ENCODE measurements at regions not wholly inside any gene's neighbourhood (a gene's known extent, or its start where the extent isn't known, plus 50 kb on each side); places are given as distances from the start of the nearest gene placed in this dataset.

DNA sequence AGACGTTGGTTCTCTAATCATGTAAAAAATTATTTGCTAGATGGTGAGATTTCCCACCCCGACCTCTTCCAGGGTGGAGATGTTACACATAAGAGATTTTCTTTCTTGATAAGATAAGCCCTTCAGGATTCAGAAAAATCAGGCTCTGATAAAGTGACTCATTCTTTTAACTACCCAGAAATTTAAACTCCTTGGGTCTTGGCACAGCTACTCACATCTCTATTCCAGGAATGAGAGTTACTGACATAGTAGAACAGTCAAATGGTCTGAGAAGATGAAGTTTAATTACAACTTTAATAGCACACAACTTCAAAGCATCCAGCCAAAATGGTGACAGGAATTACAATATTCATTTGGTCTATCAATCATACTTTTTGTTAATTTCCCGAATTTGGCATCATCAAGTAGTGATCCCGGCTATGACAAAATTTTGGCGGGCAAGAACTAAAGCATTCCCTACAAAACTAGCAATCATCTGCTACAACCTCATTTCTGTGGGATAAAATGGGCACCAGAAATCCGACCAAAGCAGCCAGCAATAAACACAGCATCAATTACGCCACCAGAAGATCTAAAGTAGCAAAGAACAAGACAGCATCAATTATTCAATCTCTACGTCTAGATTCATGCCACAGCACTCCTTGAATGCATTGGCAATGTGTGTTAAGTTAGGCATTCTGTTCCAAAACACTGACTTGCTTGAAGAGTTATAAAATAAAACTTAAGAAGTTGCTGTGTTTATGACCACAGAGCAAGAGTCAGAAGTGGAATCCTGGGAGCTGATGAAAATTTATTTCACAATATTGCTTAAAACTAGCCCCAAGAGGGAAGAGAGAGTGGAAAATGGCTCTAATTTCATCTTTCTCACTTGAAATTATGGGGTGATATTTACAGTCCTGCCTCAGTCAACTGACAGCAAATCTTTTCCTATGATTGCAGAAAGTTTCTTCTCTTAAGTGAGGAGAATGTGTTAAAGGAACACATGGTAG, 565.7 kb upstream of the ANKRD30A start:
- no peak for DNase-seq (ENCODE audit: low spot score)
- in situ Hi-C loops (cut with MboI; ENCODE audit: low sequenced_read_pairs, unreplicated experiment): no loop called here
- TF ChIP-seq, protein P1, sequence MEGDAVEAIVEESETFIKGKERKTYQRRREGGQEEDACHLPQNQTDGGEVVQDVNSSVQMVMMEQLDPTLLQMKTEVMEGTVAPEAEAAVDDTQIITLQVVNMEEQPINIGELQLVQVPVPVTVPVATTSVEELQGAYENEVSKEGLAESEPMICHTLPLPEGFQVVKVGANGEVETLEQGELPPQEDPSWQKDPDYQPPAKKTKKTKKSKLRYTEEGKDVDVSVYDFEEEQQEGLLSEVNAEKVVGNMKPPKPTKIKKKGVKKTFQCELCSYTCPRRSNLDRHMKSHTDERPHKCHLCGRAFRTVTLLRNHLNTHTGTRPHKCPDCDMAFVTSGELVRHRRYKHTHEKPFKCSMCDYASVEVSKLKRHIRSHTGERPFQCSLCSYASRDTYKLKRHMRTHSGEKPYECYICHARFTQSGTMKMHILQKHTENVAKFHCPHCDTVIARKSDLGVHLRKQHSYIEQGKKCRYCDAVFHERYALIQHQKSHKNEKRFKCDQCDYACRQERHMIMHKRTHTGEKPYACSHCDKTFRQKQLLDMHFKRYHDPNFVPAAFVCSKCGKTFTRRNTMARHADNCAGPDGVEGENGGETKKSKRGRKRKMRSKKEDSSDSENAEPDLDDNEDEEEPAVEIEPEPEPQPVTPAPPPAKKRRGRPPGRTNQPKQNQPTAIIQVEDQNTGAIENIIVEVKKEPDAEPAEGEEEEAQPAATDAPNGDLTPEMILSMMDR (IDR thresholded peaks at IDR 0.05; ENCODE audit: borderline replicate concordance, control extremely low read depth, extremely low read depth, insufficient read depth, missing control alignments): no peak

DNA sequence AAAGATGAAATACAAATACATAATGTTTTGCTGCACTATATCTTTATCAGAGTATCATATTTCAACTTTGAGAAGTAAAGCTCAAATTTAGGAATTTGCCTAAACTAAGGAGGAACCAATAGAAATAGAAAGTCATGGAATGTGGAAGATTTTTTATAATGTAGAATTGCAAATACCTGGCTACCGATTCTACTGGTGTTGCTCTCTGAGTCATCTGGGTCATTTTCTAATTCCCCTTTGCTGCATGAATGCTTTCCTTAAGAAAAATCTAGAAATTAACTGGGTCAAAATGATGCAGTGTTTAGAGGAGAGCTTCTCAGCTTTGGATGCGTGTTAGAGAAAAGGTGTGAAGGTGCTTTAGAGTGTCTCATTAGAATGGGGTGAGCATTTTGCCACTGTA, 568.9 kb upstream of the ANKRD30A start:
- in situ Hi-C loops (cut with MboI; ENCODE audit: low sequenced_read_pairs, unreplicated experiment): no loop called here
- TF ChIP-seq, protein P1 (IDR thresholded peaks at IDR 0.05; ENCODE audit: borderline replicate concordance, control extremely low read depth, extremely low read depth, insufficient read depth, missing control alignments): no peak
- no peak for DNase-seq (ENCODE audit: low spot score)

DNA sequence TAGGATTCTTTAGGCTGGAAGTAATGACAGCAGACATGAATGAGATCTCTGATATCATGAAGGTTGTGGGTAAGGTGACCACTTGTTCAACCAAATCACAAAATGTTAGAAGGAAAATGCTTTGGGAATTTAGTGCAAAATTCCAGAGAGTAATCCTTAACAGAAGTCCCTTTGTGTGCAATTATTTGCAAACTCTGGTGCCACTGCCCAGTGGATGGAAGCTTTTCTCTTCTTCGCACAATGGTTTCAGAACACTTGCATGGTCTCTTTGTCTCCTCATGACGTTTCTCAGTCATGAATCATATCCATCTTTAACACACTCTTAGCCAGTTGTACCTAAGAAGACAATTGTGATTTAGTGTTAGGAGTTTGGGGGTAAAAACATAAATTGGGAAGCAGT, 570.4 kb upstream of the ANKRD30A start:
- DNase-seq (ENCODE audit: low spot score): no peak
- TF ChIP-seq, protein P1 (IDR thresholded peaks at IDR 0.05; ENCODE audit: borderline replicate concordance, control extremely low read depth, extremely low read depth, insufficient read depth, missing control alignments): no peak
- in situ Hi-C loops (cut with MboI; ENCODE audit: low sequenced_read_pairs, unreplicated experiment): no loop called here

DNA sequence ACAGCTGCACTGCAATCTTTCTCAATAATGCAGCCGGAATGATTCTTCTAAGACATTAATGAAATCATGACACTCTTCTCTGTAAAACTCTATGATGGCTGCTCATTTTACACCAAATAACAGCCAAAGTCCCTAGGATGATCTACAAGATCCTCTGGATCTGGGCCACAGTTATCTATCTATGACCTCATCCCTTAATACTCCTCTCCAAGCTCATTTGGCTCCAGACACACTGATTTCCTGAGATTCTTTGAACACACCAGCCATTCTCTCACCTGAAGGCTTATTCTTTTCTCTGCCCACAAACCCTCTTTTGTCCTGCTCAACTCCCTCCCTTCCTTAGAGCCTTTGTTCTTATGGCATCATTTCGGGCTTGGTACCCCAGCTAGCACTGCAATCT, 577.4 kb upstream of the ANKRD30A start:
- TF ChIP-seq, protein P1 (IDR thresholded peaks at IDR 0.05; ENCODE audit: borderline replicate concordance, control extremely low read depth, extremely low read depth, insufficient read depth, missing control alignments): no peak
- no peak for DNase-seq (ENCODE audit: low spot score)
- in situ Hi-C loops (cut with MboI; ENCODE audit: low sequenced_read_pairs, unreplicated experiment): no loop called here

DNA sequence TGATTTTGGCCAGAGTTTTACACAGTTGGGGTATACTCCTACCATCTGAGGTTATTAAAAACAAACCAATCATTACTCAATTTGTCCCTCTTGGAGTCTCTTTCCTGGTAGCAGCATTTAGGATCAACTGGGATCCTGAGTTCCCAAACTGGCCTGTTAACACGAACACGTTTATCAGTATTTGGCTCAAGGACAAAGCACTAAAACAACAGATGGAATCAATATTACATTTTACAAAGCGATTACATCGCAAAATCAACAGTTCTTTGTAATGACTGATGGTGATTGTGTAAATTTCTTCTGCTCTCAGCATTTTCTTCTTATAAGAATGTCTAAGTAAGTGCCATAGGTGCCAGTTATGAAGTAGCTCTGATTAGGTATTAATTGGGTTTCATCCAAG, 582.9 kb upstream of the ANKRD30A start:
- TF ChIP-seq, protein P1 (IDR thresholded peaks at IDR 0.05; ENCODE audit: borderline replicate concordance, control extremely low read depth, extremely low read depth, insufficient read depth, missing control alignments): no peak
- DNase-seq (ENCODE audit: low spot score): no peak
- in situ Hi-C loops (cut with MboI; ENCODE audit: low sequenced_read_pairs, unreplicated experiment): no loop called here

DNA sequence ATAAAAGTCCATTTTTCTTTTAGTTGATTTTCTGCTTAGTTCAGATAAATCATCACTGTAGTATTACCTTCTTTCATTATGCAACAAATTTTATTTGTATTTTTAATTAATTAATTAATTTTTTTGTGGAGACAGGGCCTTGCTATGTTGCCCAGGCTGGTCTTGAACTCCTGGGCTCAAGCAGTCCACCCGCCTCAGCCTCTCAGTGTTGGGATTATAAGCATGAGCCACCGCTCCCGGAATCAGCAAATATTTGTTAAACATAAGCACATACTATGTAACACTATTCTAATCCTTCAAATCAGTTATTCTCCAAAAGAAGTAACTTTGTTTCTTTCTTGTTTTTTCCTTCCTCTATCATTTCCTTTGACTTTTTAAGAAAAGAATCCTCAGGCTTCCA, 584.8 kb upstream of the ANKRD30A start:
- no peak for DNase-seq (ENCODE audit: low spot score)
- TF ChIP-seq, protein P1 (IDR thresholded peaks at IDR 0.05; ENCODE audit: borderline replicate concordance, control extremely low read depth, extremely low read depth, insufficient read depth, missing control alignments): no peak
- in situ Hi-C loops (cut with MboI; ENCODE audit: low sequenced_read_pairs, unreplicated experiment): no loop called here
